ENCODE measurements at regions not wholly inside any gene's neighbourhood (a gene's known extent, or its start where the extent isn't known, plus 50 kb on each side); places are given as distances from the start of the nearest gene placed in this dataset.
A peak's percentile ranks its signal among the peaks of the same experiment; 100 is the strongest.

DNA sequence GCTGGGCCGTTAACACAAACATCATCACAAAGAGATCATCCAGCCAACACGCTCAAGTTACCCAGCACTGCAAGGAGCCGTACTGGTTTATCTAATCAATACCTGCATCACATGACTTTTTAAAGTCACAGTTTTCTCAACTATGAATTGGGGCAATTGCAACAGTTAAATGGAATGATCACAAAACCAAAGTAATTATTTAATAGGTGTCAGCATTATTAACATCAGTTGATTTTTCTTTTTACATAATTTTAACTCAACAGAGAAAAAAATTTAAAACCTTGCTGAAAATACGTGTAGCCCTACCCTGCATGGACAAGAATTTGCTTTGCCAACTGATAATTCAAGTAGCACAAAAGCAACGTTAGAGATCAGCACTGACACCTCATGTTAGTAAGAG, 95.7 kb upstream of the SOX9 start:
- DNase-seq (ENCODE audit: low spot score), result no peak

- peak; percentile 75 for DNase-seq (ENCODE audit: low spot score)
Observed at GRCh38 chr17:72030067-72030899, 90.5 kb upstream of the SOX9 start.

- DNase-seq (ENCODE audit: low spot score), result no peak
Observed at GRCh38 chr17:72031219-72031884, 89.5 kb upstream of the SOX9 start.

- no peak for DNase-seq (ENCODE audit: low spot score)
Observed at GRCh38 chr17:72033334-72033733, 87.5 kb upstream of the SOX9 start.

GRCh38 chr17:72034000-72034399, 86.8 kb upstream of the SOX9 start:
- DNase-seq (ENCODE audit: low spot score), result no peak

GRCh38 chr17:72038427-72038826, 82.4 kb upstream of the SOX9 start:
- DNase-seq (ENCODE audit: low spot score), result no peak

DNA sequence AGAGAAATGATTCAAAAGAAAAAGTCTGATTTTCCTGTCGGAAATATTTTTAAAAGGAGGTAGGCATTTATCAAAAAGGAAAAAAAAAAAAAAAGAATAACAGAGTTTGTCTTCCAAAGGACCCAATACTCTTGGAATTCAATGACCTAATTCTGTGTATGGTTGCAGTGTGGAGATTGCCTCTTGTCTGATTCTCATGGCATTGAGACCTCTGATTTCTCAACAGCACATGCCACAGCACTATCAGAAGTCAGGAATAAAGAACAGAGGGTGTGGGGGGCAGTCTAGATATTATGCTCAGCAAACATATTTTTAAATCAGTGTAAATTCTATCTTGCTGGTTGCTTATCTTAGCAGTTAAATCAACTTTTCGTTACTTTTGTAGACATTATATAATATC, 81.3 kb upstream of the SOX9 start:
- DNase-seq (ENCODE audit: low spot score), result no peak

DNA sequence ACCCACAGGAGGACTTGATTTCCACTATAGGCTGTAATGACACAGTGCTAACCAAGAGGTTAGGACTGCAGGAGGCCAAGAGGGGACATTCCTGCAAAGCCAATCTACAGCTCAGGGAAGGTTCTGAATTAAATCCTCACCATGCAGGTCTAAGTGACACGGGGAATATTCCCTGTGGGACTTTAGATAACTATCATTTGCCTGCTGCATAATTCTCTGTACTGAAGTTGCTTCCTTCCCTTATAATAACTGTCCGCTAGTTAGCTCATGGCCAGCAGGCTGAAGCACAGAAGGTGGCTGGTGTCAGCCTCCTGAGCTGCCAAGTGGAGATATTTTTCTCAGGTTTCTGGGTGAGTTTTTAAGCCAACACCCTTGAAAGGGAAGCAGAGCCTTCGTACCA, 74.6 kb upstream of the SOX9 start:
- no peak for DNase-seq (ENCODE audit: low spot score)

DNA sequence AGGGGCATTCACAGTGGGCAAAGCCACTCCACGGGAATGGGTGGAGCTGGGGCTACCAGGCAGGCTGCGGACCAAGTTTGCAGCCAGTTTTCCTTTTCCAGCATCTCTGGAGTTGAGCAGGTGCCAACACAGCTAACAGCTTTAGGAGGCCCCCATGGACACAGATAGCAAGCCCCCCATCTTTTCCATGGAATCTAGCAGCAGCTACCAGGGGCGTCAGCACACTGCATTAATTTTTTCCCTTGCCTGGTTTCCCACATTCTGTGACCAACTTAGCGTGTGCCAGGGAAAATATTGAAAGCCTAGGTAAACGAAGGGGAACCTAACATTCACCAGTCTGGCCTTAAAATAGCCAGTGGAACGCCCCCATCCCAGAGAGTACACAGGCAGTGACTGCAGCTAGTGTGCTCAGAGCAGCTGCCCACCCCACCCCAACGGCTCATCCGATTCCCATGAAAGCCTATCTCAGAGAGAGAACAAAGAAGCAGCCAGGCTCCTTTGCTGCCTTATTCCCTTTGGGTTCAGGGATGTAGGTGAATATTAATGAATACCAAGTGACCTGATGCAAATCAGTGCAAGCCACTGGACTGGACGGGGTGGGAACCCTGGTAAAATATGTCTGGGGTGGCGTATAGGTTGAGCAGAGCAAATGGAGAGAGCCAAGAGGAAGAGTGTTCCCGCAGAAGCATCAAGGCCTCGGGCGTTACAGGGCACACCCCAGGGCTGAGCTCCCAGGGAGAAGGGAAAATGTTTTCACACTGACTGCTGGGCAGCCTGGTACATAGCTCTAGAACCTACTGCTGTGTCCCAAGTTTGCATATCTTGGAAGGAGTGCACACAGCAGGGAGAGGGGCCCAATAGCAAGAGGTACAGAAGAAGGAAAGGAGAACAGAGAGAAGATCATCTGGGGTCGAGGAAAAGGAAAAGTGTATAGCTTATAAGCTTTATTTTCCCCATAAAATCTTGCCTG, 73.9 kb upstream of the SOX9 start:
- no peak for DNase-seq (ENCODE audit: low spot score)

DNA sequence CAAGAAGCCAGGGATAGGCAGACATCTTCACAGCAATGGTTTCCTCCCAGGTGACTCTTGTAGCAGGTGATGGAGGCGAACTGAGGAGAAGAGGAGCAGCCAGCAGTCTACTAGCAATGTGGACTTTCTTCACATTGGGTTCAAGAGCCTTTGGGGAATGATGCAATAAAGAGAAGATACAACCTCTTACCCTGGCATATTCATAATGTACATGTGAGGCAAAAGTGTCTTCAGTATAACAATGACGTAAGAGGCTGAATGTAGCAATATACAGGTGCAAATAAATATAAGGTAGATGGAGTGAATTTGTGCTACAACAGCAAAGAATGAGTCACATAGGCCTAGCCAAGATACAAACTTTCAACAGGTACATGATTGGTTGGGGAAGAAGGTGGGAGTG, 70.9 kb upstream of the SOX9 start:
- DNase-seq (ENCODE audit: low spot score), result no peak

GRCh38 chr17:72053036-72053435, 67.8 kb upstream of the SOX9 start:
- DNase-seq (ENCODE audit: low spot score), result no peak

- DNase-seq (ENCODE audit: low spot score), result no peak
Observed at GRCh38 chr17:72053449-72053848, 67.4 kb upstream of the SOX9 start.

- DNase-seq (ENCODE audit: low spot score), result no peak
Observed at GRCh38 chr17:72056155-72056554, 64.7 kb upstream of the SOX9 start.

DNA sequence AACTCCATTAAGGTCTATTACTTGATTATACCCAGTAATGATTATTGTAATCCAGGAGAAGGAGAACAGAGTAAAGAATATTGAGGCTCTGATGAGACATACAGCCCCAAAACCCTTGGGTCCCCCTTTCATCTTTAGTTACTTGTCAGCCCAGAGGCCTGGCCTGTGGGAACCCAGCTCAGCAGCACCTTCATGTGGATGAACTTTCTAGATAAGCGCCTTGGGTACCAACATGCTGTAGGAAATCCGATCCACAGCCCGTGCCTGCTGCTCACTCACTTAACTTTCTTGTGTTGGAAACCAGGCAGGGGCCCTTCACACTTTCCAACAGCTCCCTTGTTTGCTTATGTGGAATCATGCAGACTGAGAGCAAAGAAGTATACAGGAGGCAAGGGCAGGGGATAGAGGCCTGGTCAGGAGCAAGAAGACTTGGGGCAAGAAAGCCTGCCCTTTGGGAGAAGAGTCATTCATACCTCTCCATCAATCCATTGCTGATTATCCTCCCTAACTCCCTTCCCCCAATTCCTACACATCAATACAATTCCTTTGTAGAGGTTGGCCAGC, 64.0 kb upstream of the SOX9 start:
- DNase-seq (ENCODE audit: low spot score), result no peak

- DNase-seq (ENCODE audit: low spot score), result no peak
Observed at GRCh38 chr17:72060084-72060483, 60.7 kb upstream of the SOX9 start.

DNA sequence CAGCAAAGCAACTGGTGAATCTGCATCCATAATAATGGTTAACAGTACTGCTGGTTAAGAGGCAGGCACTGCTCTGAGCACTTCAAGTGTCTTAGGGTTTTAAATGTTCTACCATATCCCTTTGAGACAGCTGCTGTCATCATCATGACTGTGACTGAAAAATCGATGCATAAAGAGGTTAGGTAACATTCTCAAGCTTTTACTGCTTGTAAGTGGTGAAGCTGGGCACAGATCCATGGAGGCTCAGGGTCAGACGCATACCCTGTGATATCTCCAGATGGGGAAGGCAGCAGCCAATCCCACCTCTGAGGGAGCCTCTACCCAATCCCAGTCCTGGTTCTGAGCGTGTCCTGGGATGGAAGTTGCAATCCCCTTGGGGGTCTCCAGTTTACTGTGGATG, 57.6 kb upstream of the SOX9 start:
- no peak for DNase-seq (ENCODE audit: low spot score)

DNA sequence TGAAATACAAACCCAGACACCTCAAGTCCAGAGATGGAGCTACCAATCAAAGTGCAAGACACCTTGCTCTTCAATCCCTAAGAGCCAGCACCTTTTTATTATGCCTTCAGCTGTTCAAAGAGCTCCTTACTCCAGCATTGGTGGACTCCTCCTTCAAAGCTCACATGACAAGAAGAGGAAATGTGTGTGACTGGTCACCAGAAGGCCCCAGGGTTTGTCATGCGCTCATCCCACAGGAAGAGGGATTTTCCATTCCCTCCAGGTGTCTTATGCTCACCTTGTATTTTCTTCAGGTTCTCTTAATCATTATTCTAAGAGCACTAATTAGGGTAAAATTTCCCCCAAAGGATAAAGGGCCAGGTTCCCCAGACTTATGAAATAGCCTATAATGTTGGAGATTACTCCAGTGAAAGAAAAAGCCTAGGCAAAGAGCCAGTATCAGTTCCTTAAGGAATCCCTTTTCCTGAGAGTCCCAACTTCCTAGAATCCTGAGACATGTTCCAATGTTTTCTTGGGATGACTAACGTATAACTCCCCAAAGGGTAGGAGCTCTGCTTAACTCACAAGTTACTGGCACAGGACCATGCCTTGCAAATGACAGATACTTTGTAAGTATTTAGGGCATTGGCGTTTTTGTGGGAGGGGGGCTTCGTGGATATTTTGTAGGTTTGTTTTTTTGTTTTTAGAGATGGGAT, 56.9 kb upstream of the SOX9 start:
- DNase-seq (ENCODE audit: low spot score), result no peak

DNA sequence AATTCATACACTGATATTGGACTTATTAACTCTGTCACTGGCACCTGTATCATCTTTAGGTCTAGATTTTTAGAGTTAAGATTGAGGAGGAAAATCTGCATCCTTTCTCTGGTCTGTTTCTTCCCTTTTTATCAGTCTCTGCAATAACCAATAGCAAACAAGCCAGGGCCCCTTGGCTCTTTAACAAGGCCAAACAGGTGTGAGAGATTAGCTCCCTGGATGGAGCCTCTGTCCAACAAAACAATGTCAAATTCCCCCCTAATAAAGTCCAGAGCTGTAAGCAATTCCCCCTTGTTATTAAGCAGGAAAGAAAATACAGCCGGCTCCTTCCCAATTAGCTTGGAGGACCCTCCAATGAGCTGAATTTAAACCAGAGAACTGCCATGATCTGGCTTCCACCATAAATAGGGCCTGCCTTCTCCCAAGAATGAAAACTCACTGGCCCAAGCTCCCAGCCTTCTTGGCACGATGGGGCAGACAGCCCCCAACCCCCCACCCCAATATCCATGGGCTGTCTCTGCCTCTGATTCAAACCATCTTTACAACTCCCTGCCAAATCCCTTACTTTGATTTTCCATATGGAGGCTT, 56.1 kb upstream of the SOX9 start:
- DNase-seq (ENCODE audit: low spot score), result no peak

GRCh38 chr17:72065556-72065955, 55.3 kb upstream of the SOX9 start:
- DNase-seq (ENCODE audit: low spot score), result no peak

GRCh38 chr17:72068643-72069042, 52.2 kb upstream of the SOX9 start:
- DNase-seq (ENCODE audit: low spot score), result no peak

DNA sequence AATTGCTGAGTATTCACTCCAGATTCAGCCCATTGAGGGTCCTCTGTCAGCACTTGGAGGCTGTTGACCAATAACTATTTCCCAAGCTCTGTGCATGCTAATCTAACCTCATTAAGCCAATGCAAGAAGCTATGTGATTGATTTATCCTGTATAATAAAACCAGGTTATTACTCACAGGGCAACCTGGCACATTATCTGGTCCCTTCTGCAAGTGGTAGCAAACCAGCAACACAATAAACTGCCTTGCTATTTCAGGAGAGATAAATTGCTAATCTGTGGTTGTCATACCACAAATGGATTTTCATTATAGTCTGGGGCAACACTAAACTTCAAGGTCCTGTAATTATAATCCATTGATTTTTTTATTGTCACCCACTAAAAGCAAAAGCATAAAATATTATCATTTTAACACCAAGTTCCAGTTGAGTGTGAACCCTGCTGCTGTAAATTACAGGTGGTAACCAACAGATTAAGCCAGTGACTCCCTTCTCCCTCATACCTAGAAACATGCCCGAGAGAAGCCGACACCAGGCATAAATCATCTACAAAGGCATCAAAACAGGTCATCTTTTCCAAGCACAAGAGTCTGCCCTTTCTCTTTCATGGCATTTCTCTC, 51.1 kb upstream of the SOX9 start:
- DNase-seq (ENCODE audit: low spot score), result no peak

All from AG08395 (cell line).